Loucy (cell line): ENCODE measurements at regions not wholly inside any gene's neighbourhood (a gene's known extent, or its start where the extent isn't known, plus 50 kb on each side); places are given as distances from the start of the nearest gene placed in this dataset.

Experiments
- H2AFZ ChIP-seq: fragments of 200-600 bp; sonication (generic); 2 replicates; pipeline ENCODE4 v1.6.0; 2016; ENCODE audit warnings: antibody characterized with exemption, mild to moderate bottlenecking, low read length, moderate library complexity
- H3F3A ChIP-seq: fragments of 200-600 bp; 2 replicates; pipeline ENCODE4 v1.6.0; 2016; ENCODE audit warnings: antibody characterized with exemption, low read depth, mild to moderate bottlenecking
- H3K27me3 ChIP-seq: fragments of 200-600 bp; sonication (generic); 2 replicates; pipeline ENCODE4 v1.6.1; 2014; ENCODE audit warnings: low read length, mild to moderate bottlenecking; ENCODE audit not compliant: insufficient read depth, poor library complexity, severe bottlenecking
- H3K36me3 ChIP-seq: fragments of 200-600 bp; sonication (generic); 2 replicates; pipeline ENCODE4 v1.6.1; 2016; ENCODE audit warnings: low read length; ENCODE audit not compliant: insufficient read depth
- H3K4me1 ChIP-seq: fragments of 200-600 bp; sonication (generic); 2 replicates; pipeline ENCODE4 v1.5.1; 2014; ENCODE audit warnings: low read length, mild to moderate bottlenecking; ENCODE audit not compliant: insufficient read depth, poor library complexity, severe bottlenecking
- H3K4me2 ChIP-seq: fragments of 200-600 bp; sonication (generic); 2 replicates; pipeline ENCODE4 v1.6.0; 2014; ENCODE audit warnings: antibody characterized with exemption, low read length, low read depth, mild to moderate bottlenecking; ENCODE audit not compliant: poor library complexity, severe bottlenecking
- H3K4me3 ChIP-seq: fragments of 200-600 bp; sonication (generic); 2 replicates; pipeline ENCODE4 v1.5.1; 2014; ENCODE audit warnings: low read length, mild to moderate bottlenecking, mixed read lengths; ENCODE audit not compliant: poor library complexity, severe bottlenecking
- H3K79me2 ChIP-seq: fragments of 200-600 bp; sonication (generic); 2 replicates; pipeline ENCODE4 v1.6.1; 2014; ENCODE audit warnings: low read length; ENCODE audit not compliant: insufficient read depth
- H3K9ac ChIP-seq: fragments of 200-600 bp; sonication (generic); 2 replicates; pipeline ENCODE4 v1.6.0; 2014; ENCODE audit warnings: mild to moderate bottlenecking, low read depth, low read length, moderate library complexity; ENCODE audit not compliant: poor library complexity, severe bottlenecking
- H3K9me2 ChIP-seq: fragments of 200-600 bp; sonication (generic); replicated peaks from 2 replicates; pipeline ENCODE4 v1.6.1; 2016; ENCODE audit warnings: low read depth, low read length, mixed read lengths
- H3K9me3 ChIP-seq: fragments of 200-600 bp; sonication (generic); 2 replicates; pipeline ENCODE4 v1.6.1; 2014; ENCODE audit warnings: mild to moderate bottlenecking, antibody characterized with exemption, low read length, low read depth; ENCODE audit not compliant: insufficient read depth
- H4K20me1 ChIP-seq: fragments of 200-600 bp; sonication (generic); 2 replicates; pipeline ENCODE4 v1.6.0; 2014; ENCODE audit warnings: antibody characterized with exemption, low read length, mild to moderate bottlenecking; ENCODE audit not compliant: insufficient read depth, poor library complexity, severe bottlenecking
- CTCF ChIP-seq: fragments of 200-600 bp; sonication (generic); conservative IDR thresholded peaks from 2 replicates; pipeline ENCODE4 v1.5.1; 2014; ENCODE audit warnings: mild to moderate bottlenecking, antibody characterized with exemption, low read length
- EZH2phosphoT487 ChIP-seq: fragments of 200-600 bp; IDR thresholded peaks from 2 replicates; pipeline ENCODE4 v1.6.1; 2018; ENCODE audit warnings: antibody characterized with exemption, mild to moderate bottlenecking, moderate library complexity, borderline replicate concordance

DNA sequence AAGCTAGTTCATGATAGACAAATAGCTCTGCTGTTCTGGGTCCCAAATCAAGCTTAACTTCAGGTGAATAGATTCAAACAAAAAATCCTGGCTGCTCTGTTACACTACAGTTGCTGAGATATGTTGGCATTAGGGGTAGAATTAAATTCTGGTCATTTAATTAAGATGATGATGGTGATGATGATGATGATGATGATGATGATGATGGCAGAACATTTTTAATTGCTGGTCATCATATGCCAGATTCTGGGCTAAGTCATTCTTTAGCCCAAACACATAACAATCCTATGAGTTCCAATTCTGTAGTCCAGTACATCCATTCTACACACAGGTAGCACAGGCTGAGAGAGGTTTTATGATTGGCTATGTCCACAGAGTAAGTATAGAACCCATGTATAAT lies 741.5 kb downstream of the STIM2 start:
- no peaks in the 10 kb centered on the region for H4K20me1 ChIP-seq
- no peaks in the 10 kb centered on the region for H3K4me1 ChIP-seq
- no peaks in the 10 kb centered on the region for H3K9me3 ChIP-seq
- H3K36me3 ChIP-seq: no peaks in the 10 kb centered on the region
- H3K27me3 ChIP-seq: no peaks in the 10 kb centered on the region
- H2AFZ ChIP-seq: no peak overlapping the region
- H3K4me3 ChIP-seq: no peak overlapping the region
- no peaks in the 10 kb centered on the region for H3K79me2 ChIP-seq
- TF ChIP-seq EZH2phosphoT487: no peak
- TF ChIP-seq CTCF: no peak
- no peak overlapping the region for H3K9ac ChIP-seq
- no peaks in the 10 kb centered on the region for H3K9me2 ChIP-seq
- H3K4me2 ChIP-seq: no peak overlapping the region
- no peaks in the 10 kb centered on the region for H3F3A ChIP-seq

DNA sequence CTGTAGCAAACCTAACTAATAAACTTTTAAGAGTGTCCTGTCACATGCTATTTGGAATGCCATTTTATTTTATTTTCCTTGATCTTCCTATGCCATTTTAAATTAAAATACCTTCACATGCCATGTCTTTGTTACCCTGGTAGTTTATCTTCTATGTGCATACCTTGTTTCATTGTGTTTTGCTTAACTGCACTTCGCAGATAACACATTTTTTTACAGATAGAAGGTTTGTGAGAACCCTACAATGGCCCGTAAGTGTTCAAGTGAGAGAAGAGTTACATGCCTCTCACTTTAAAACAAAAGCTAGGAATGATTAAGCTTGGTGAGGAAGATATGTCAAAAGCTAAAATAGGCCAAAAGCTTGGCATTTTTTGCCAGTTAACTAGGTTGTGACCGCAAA lies 744.1 kb downstream of the STIM2 start:
- Histone ChIP-seq H3K27me3 (no peaks in the 10 kb centered on the region), H3K4me1 (no peaks in the 10 kb centered on the region), H3K36me3 (no peaks in the 10 kb centered on the region), H3K9ac (no peak overlapping the region), H3K9me3 (no peaks in the 10 kb centered on the region), H3K9me2 (no peaks in the 10 kb centered on the region), H2AFZ (no peak overlapping the region), H3K4me3 (no peak overlapping the region), H4K20me1 (no peaks in the 10 kb centered on the region), H3K4me2 (no peak overlapping the region), H3K79me2 (no peaks in the 10 kb centered on the region), H3F3A (no peaks in the 10 kb centered on the region)
- TF ChIP-seq CTCF (no peak), EZH2phosphoT487 (no peak)

GRCh38 chr4:27616166-27616565 lies 755.5 kb downstream of the STIM2 start:
- Histone ChIP-seq H2AFZ (no peak overlapping the region), H3K9me2 (no peaks in the 10 kb centered on the region), H3F3A (no peaks in the 10 kb centered on the region), H3K9me3 (no peaks in the 10 kb centered on the region), H4K20me1 (no peaks in the 10 kb centered on the region), H3K4me1 (no peaks in the 10 kb centered on the region), H3K27me3 (no peaks in the 10 kb centered on the region), H3K36me3 (no peaks in the 10 kb centered on the region), H3K9ac (no peak overlapping the region), H3K4me2 (no peak overlapping the region), H3K79me2 (no peaks in the 10 kb centered on the region), H3K4me3 (no peak overlapping the region)
- TF ChIP-seq EZH2phosphoT487 (no peak), CTCF (no peak)
